ENCODE measurements at regions not wholly inside any gene's neighbourhood (a gene's known extent, or its start where the extent isn't known, plus 50 kb on each side); places are given as distances from the start of the nearest gene placed in this dataset.

- Mint-ChIP-seq H3K27me3 (no peaks in the 10 kb centered on the region), H3K27ac (no peak overlapping the region), H3K4me1 (no peaks in the 10 kb centered on the region), H3K9me3 (peaks cover 0 to 20% (median 5%) of the 10 kb centered on the region in 8 donors), H3K4me3 (no peak overlapping the region), H3K36me3 (no peaks in the 10 kb centered on the region)
- intact Hi-C loops (cut with micrococcal nuclease): no loop called here
- POLR2A ChIA-PET (ENCODE audit: partially characterized antibody): no interaction called here
- Histone ChIP-seq H3K27ac (ENCODE audit: low read depth, low read length) (no peak overlapping the region), H3K4me1 (ENCODE audit: insufficient read depth, low read length) (no peaks in the 10 kb centered on the region), H3K4me3 (ENCODE audit: low read length in 2 of 2) (no peak overlapping the region), H3K36me3 (ENCODE audit: insufficient read depth, low read length) (no peaks in the 10 kb centered on the region), H3K27me3 (ENCODE audit: insufficient read depth, low read length) (no peaks in the 10 kb centered on the region), H3K9me3 (ENCODE audit: control insufficient read depth in 1 of 2, low read length in 2 of 2) (no peaks in the 10 kb centered on the region)
- CTCF ChIA-PET (ENCODE audit: partially characterized antibody): no interaction called here
- no peak for DNase-seq
Observed at GRCh38 chrX:10367406-10367805, 210.6 kb downstream of the CLCN4 start.

- no peak overlapping the region for H3K27ac ChIP-seq (ENCODE audit: low read depth, low read length)
Observed at GRCh38 chrX:10370976-10371375, 214.2 kb downstream of the CLCN4 start.

GRCh38 chrX:10377427-10377826 is 220.7 kb downstream of the CLCN4 start:
- Mint-ChIP-seq H3K4me3 (no peak overlapping the region), H3K27me3 (no peaks in the 10 kb centered on the region), H3K27ac (no peak overlapping the region), H3K36me3 (no peaks in the 10 kb centered on the region), H3K4me1 (peaks cover 0 to 3% (median 0%) of the 10 kb centered on the region in 4 donors), H3K9me3 (peaks cover 0 to 16% (median 7%) of the 10 kb centered on the region in 8 donors)
- no peaks in the 10 kb centered on the region for H3K36me3 ChIP-seq (ENCODE audit: insufficient read depth, low read length)
- no peak overlapping the region for H3K27ac ChIP-seq (ENCODE audit: low read depth, low read length)
- intact Hi-C loops (cut with micrococcal nuclease): no loop called here
- POLR2A ChIA-PET (ENCODE audit: partially characterized antibody): no interaction called here
- H3K9me3 ChIP-seq (ENCODE audit: control insufficient read depth in 1 of 2, low read length in 2 of 2): no peaks in the 10 kb centered on the region
- H3K27me3 ChIP-seq (ENCODE audit: insufficient read depth, low read length): no peaks in the 10 kb centered on the region
- no peak overlapping the region for H3K4me3 ChIP-seq (ENCODE audit: low read length in 2 of 2)
- no peaks in the 10 kb centered on the region for H3K4me1 ChIP-seq (ENCODE audit: insufficient read depth, low read length)
- DNase-seq: no peak
- CTCF ChIA-PET (ENCODE audit: partially characterized antibody): no interaction called here

More at GRCh38 chrX:10370976-10371375, 214.2 kb downstream of the CLCN4 start:
- Mint-ChIP-seq H3K27me3 (no peaks in the 10 kb centered on the region), H3K9me3 (peaks cover 0 to 24% (median 7%) of the 10 kb centered on the region in 8 donors), H3K27ac (no peak overlapping the region), H3K36me3 (no peaks in the 10 kb centered on the region), H3K4me3 (no peak overlapping the region), H3K4me1 (no peaks in the 10 kb centered on the region)
- DNase-seq: no peak
- Histone ChIP-seq H3K4me1 (ENCODE audit: insufficient read depth, low read length) (no peaks in the 10 kb centered on the region), H3K27me3 (ENCODE audit: insufficient read depth, low read length) (no peaks in the 10 kb centered on the region), H3K9me3 (ENCODE audit: control insufficient read depth in 1 of 2, low read length in 2 of 2) (no peaks in the 10 kb centered on the region), H3K36me3 (ENCODE audit: insufficient read depth, low read length) (no peaks in the 10 kb centered on the region), H3K4me3 (ENCODE audit: low read length in 2 of 2) (no peak overlapping the region)
- CTCF ChIA-PET (ENCODE audit: partially characterized antibody): no interaction called here
- POLR2A ChIA-PET (ENCODE audit: partially characterized antibody): no interaction called here
- intact Hi-C loops (cut with micrococcal nuclease): no loop called here

GRCh38 chrX:10379878-10380277 is 223.1 kb downstream of the CLCN4 start:
- Mint-ChIP-seq H3K4me1 (peaks cover 0 to 3% (median 0%) of the 10 kb centered on the region in 4 donors), H3K36me3 (no peaks in the 10 kb centered on the region), H3K27me3 (no peaks in the 10 kb centered on the region), H3K27ac (no peak overlapping the region), H3K9me3 (peaks cover 0 to 16% (median 5%) of the 10 kb centered on the region in 8 donors), H3K4me3 (no peak overlapping the region)
- POLR2A ChIA-PET (ENCODE audit: partially characterized antibody): no interaction called here
- no peaks in the 10 kb centered on the region for H3K36me3 ChIP-seq (ENCODE audit: insufficient read depth, low read length)
- CTCF ChIA-PET (ENCODE audit: partially characterized antibody): no interaction called here
- H3K27ac ChIP-seq (ENCODE audit: low read depth, low read length): no peak overlapping the region
- intact Hi-C loops (cut with micrococcal nuclease): no loop called here
- H3K27me3 ChIP-seq (ENCODE audit: insufficient read depth, low read length): no peaks in the 10 kb centered on the region
- H3K4me3 ChIP-seq (ENCODE audit: low read length in 2 of 2): no peak overlapping the region
- H3K4me1 ChIP-seq (ENCODE audit: insufficient read depth, low read length): no peaks in the 10 kb centered on the region
- DNase-seq: no peak
- no peaks in the 10 kb centered on the region for H3K9me3 ChIP-seq (ENCODE audit: control insufficient read depth in 1 of 2, low read length in 2 of 2)

GRCh38 chrX:10380300-10380699 is 223.5 kb downstream of the CLCN4 start:
- Mint-ChIP-seq H3K36me3 (no peaks in the 10 kb centered on the region), H3K9me3 (peaks cover 0 to 16% (median 5%) of the 10 kb centered on the region in 8 donors), H3K27ac (no peak overlapping the region), H3K4me3 (no peak overlapping the region), H3K4me1 (peaks cover 0 to 3% (median 0%) of the 10 kb centered on the region in 4 donors), H3K27me3 (no peaks in the 10 kb centered on the region)
- ChIA-PET CTCF (ENCODE audit: partially characterized antibody) (no interaction called here), POLR2A (ENCODE audit: partially characterized antibody) (no interaction called here)
- Histone ChIP-seq H3K9me3 (ENCODE audit: control insufficient read depth in 1 of 2, low read length in 2 of 2) (no peaks in the 10 kb centered on the region), H3K36me3 (ENCODE audit: insufficient read depth, low read length) (no peaks in the 10 kb centered on the region), H3K4me1 (ENCODE audit: insufficient read depth, low read length) (no peaks in the 10 kb centered on the region), H3K4me3 (ENCODE audit: low read length in 2 of 2) (no peak overlapping the region), H3K27me3 (ENCODE audit: insufficient read depth, low read length) (no peaks in the 10 kb centered on the region), H3K27ac (ENCODE audit: low read depth, low read length) (no peak overlapping the region)
- intact Hi-C loops (cut with micrococcal nuclease): no loop called here
- no peak for DNase-seq

- H3K36me3 ChIP-seq (ENCODE audit: insufficient read depth, low read length): no peaks in the 10 kb centered on the region
- ChIA-PET CTCF (ENCODE audit: partially characterized antibody) (no interaction called here), POLR2A (ENCODE audit: partially characterized antibody) (no interaction called here)
- H3K4me3 ChIP-seq (ENCODE audit: low read length in 2 of 2): no peak overlapping the region
- no peaks in the 10 kb centered on the region for H3K4me1 ChIP-seq (ENCODE audit: insufficient read depth, low read length)
- H3K27me3 ChIP-seq (ENCODE audit: insufficient read depth, low read length): no peaks in the 10 kb centered on the region
- H3K4me1 Mint-ChIP-seq: peaks cover 0 to 3% (median 0%) of the 10 kb centered on the region in 4 donors
- intact Hi-C loops (cut with micrococcal nuclease): no loop called here
- H3K27ac ChIP-seq (ENCODE audit: low read depth, low read length): no peak overlapping the region
- DNase-seq: no peak
- no peak overlapping the region for H3K4me3 Mint-ChIP-seq
- no peaks in the 10 kb centered on the region for H3K36me3 Mint-ChIP-seq
- H3K27ac Mint-ChIP-seq: no peak overlapping the region
- H3K9me3 Mint-ChIP-seq: peaks cover 0 to 12% (median 4%) of the 10 kb centered on the region in 8 donors
- H3K9me3 ChIP-seq (ENCODE audit: control insufficient read depth in 1 of 2, low read length in 2 of 2): no peaks in the 10 kb centered on the region
- H3K27me3 Mint-ChIP-seq: no peaks in the 10 kb centered on the region
Observed at GRCh38 chrX:10381193-10381592, 224.4 kb downstream of the CLCN4 start.

GRCh38 chrX:10387011-10387410 is 230.2 kb downstream of the CLCN4 start:
- peaks cover 0 to 1% of the 10 kb centered on the region in 2 donors for H3K27me3 Mint-ChIP-seq
- no peak overlapping the region for H3K4me3 Mint-ChIP-seq
- Histone ChIP-seq H3K36me3 (ENCODE audit: insufficient read depth, low read length) (no peaks in the 10 kb centered on the region), H3K27ac (ENCODE audit: low read depth, low read length) (no peak overlapping the region), H3K27me3 (ENCODE audit: insufficient read depth, low read length) (no peaks in the 10 kb centered on the region), H3K4me1 (ENCODE audit: insufficient read depth, low read length) (no peaks in the 10 kb centered on the region), H3K4me3 (ENCODE audit: low read length in 2 of 2) (no peak overlapping the region), H3K9me3 (ENCODE audit: control insufficient read depth in 1 of 2, low read length in 2 of 2) (no peaks in the 10 kb centered on the region)
- no peak for DNase-seq
- no peaks in the 10 kb centered on the region for H3K36me3 Mint-ChIP-seq
- ChIA-PET CTCF (ENCODE audit: partially characterized antibody) (no interaction called here), POLR2A (ENCODE audit: partially characterized antibody) (no interaction called here)
- H3K27ac Mint-ChIP-seq: no peak overlapping the region
- no peaks in the 10 kb centered on the region for H3K4me1 Mint-ChIP-seq
- H3K9me3 Mint-ChIP-seq: peaks cover 0 to 8% (median 4%) of the 10 kb centered on the region in 8 donors
- intact Hi-C loops (cut with micrococcal nuclease): no loop called here

- POLR2A ChIA-PET (ENCODE audit: partially characterized antibody): no interaction called here
- H3K27me3 Mint-ChIP-seq: peaks cover 0 to 1% of the 10 kb centered on the region in 2 donors
- Histone ChIP-seq H3K9me3 (ENCODE audit: control insufficient read depth in 1 of 2, low read length in 2 of 2) (no peaks in the 10 kb centered on the region), H3K4me3 (ENCODE audit: low read length in 2 of 2) (no peak overlapping the region), H3K27me3 (ENCODE audit: insufficient read depth, low read length) (no peaks in the 10 kb centered on the region), H3K36me3 (ENCODE audit: insufficient read depth, low read length) (no peaks in the 10 kb centered on the region), H3K4me1 (ENCODE audit: insufficient read depth, low read length) (no peaks in the 10 kb centered on the region), H3K27ac (ENCODE audit: low read depth, low read length) (no peak overlapping the region)
- H3K4me1 Mint-ChIP-seq: no peaks in the 10 kb centered on the region
- peaks cover 0 to 8% (median 4%) of the 10 kb centered on the region in 8 donors for H3K9me3 Mint-ChIP-seq
- H3K4me3 Mint-ChIP-seq: no peak overlapping the region
- CTCF ChIA-PET (ENCODE audit: partially characterized antibody): no interaction called here
- H3K27ac Mint-ChIP-seq: no peak overlapping the region
- H3K36me3 Mint-ChIP-seq: no peaks in the 10 kb centered on the region
- intact Hi-C loops (cut with micrococcal nuclease): no loop called here
- no peak for DNase-seq
Observed at GRCh38 chrX:10390187-10390586, 230.2 kb downstream of the MID1 start.
